Smooth muscle cell (in vitro differentiated cells): ENCODE measurements at regions not wholly inside any gene's neighbourhood (a gene's known extent, or its start where the extent isn't known, plus 50 kb on each side); places are given as distances from the start of the nearest gene placed in this dataset.

ENCODE experiments used
- DNase-seq: peaks from one replicate; lab custom pipeline; 2025; ENCODE audit not compliant: unreplicated experiment; lab: John Stamatoyannopoulos, UW
- H2AFZ ChIP-seq: fragments of 200-600 bp; sonication (generic); 2 replicates; pipeline ENCODE4 v1.6.0; 2016; ENCODE audit warnings: antibody characterized with exemption, low read depth, mild to moderate bottlenecking
- H3F3A ChIP-seq: fragments of 200-600 bp; sonication (generic); 2 replicates; pipeline ENCODE4 v1.6.0; 2017; ENCODE audit warnings: antibody characterized with exemption, low read depth
- H3K27ac ChIP-seq: fragments of 200-600 bp; sonication (generic); 2 replicates; pipeline ENCODE4 v1.5.1; 2016; ENCODE audit warnings: low read depth, mild to moderate bottlenecking
- H3K27me3 ChIP-seq: fragments of 200-600 bp; sonication (generic); 2 replicates; pipeline ENCODE4 v1.6.1; 2016; ENCODE audit warnings: low read depth, mild to moderate bottlenecking
- H3K36me3 ChIP-seq: fragments of 200-600 bp; sonication (generic); 2 replicates; pipeline ENCODE4 v1.5.1; 2016; ENCODE audit warnings: low read depth
- H3K4me1 ChIP-seq: fragments of 200-600 bp; sonication (generic); 2 replicates; pipeline ENCODE4 v1.5.1; 2016; ENCODE audit warnings: low read depth
- H3K4me2 ChIP-seq: fragments of 200-600 bp; sonication (generic); 2 replicates; pipeline ENCODE4 v1.6.0; 2016; ENCODE audit warnings: mild to moderate bottlenecking
- H3K4me3 ChIP-seq: fragments of 200-600 bp; sonication (generic); 2 replicates; pipeline ENCODE4 v1.5.1; 2016; ENCODE audit warnings: mild to moderate bottlenecking
- H3K79me2 ChIP-seq: fragments of 200-600 bp; sonication (generic); 2 replicates; pipeline ENCODE4 v1.6.0; 2016; ENCODE audit warnings: low read depth, mild to moderate bottlenecking
- H3K9ac ChIP-seq: fragments of 200-600 bp; sonication (generic); 2 replicates; pipeline ENCODE4 v1.6.0; 2016; ENCODE audit warnings: low read depth
- H3K9me3 ChIP-seq: fragments of 200-600 bp; sonication (generic); replicated peaks from 2 replicates; pipeline ENCODE4 v1.5.1; 2016; ENCODE audit warnings: low read depth
- H4K20me1 ChIP-seq: fragments of 200-600 bp; sonication (generic); 2 replicates; pipeline ENCODE4 v1.6.0; 2016; ENCODE audit warnings: low read depth
- WGBS: methylation state at CpG from one replicate; pipeline ENCODE4 v1.1.7; 2016; ENCODE audit warnings: low lambda C conversion rate; 5-methylcytosine and 5-hydroxymethylcytosine counted together
- TF ChIP-seq, protein P1 (sequence below): fragments of 200-600 bp; sonication (generic); IDR thresholded peaks from 2 replicates; pipeline ENCODE4 v1.5.1; 2017; ENCODE audit warnings: borderline replicate concordance, mild to moderate bottlenecking, antibody characterized with exemption; ENCODE audit not compliant: insufficient read depth, poor library complexity, severe bottlenecking

DNA sequence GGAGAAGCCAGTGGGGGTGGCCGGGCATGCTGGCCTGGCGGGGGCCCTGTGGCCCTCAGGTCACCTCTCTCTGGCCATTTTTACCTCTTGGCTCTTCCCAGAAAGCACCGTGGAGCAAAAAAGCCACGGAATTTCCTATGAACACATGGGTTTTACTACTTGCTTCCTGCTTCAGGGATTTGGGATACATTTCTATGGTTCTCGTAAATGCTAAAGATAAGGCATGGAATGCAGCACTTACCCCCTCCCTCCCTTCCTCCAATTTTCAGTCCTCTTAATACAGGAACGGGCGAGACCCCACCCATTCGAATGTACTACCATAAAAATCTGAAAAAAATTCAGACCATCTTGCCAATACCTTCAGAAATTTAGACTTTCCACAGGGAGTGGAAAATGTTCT, 279.7 kb downstream of the ARHGAP12 start:
- Histone ChIP-seq H3K27me3 (no peaks in the 10 kb centered on the region), H4K20me1 (no peaks in the 10 kb centered on the region), H3K4me1 (peaks cover 11% of the 10 kb centered on the region), H3K4me2 (peak overlapping the region; percentile 79), H3K79me2 (no peaks in the 10 kb centered on the region), H2AFZ (no peak overlapping the region), H3K9me3 (no peaks in the 10 kb centered on the region), H3K9ac (no peak overlapping the region), H3K27ac (peak overlapping the region; percentile 83), H3K36me3 (no peaks in the 10 kb centered on the region), H3F3A (peaks cover 3% of the 10 kb centered on the region), H3K4me3 (no peak overlapping the region)
- 26% methylated on average over 8 of the region's 8 CpGs for WGBS
- DNase-seq, result no peak
- TF ChIP-seq, protein P1, sequence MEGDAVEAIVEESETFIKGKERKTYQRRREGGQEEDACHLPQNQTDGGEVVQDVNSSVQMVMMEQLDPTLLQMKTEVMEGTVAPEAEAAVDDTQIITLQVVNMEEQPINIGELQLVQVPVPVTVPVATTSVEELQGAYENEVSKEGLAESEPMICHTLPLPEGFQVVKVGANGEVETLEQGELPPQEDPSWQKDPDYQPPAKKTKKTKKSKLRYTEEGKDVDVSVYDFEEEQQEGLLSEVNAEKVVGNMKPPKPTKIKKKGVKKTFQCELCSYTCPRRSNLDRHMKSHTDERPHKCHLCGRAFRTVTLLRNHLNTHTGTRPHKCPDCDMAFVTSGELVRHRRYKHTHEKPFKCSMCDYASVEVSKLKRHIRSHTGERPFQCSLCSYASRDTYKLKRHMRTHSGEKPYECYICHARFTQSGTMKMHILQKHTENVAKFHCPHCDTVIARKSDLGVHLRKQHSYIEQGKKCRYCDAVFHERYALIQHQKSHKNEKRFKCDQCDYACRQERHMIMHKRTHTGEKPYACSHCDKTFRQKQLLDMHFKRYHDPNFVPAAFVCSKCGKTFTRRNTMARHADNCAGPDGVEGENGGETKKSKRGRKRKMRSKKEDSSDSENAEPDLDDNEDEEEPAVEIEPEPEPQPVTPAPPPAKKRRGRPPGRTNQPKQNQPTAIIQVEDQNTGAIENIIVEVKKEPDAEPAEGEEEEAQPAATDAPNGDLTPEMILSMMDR, result no peak

DNA sequence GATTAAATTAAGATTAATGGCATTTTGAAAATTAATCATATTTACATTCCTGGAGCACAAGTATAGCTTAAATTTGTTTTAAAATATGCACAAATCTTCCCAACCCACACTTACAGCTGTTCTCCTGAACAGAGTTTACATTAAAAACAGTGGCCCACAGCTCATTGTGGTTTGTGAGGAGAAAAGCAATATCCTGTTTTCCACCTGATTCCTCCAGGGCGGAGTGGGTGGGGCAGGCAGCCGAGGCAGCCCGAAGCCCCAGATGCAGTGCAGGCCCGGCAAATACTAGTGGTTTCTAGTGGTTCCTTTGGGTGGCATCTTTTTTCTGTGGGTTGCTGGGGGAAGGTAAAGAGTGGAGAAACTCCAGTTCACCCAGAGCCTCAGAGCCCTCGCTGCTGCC, 280.8 kb downstream of the ARHGAP12 start:
- Histone ChIP-seq H3K9me3 (no peaks in the 10 kb centered on the region), H3K4me1 (peaks cover 11% of the 10 kb centered on the region), H3K4me3 (no peak overlapping the region), H3K4me2 (no peak overlapping the region), H3K9ac (no peak overlapping the region), H3K36me3 (no peaks in the 10 kb centered on the region), H3K27ac (no peak overlapping the region), H3F3A (peaks cover 3% of the 10 kb centered on the region), H3K79me2 (no peaks in the 10 kb centered on the region), H2AFZ (no peak overlapping the region), H4K20me1 (no peaks in the 10 kb centered on the region), H3K27me3 (no peaks in the 10 kb centered on the region)
- 68% methylated on average over 5 of the region's 5 CpGs for WGBS
- TF ChIP-seq, protein P1, result no peak
- DNase-seq, result no peak

DNA sequence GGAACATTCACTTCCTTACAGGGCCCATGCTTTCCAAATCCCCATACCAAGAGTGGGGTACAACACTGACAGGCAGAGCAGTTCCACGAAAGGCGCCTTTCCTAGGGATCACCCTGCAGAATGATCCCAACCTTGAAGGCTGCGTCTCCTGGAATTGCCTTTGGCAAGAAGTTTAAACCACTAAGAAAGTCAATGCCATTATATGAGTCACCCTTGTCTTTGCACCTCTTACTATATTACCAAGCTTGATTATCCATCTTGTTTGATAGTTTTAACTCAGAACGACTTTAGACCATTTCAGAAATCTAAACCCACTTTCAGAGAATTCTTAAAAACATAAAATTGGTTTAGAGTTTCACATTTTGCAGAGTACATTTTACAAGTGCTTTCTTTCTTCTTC, 282.1 kb downstream of the ARHGAP12 start:
- Histone ChIP-seq H3K4me3 (no peak overlapping the region), H4K20me1 (no peaks in the 10 kb centered on the region), H3K9ac (no peak overlapping the region), H3K27me3 (no peaks in the 10 kb centered on the region), H3K79me2 (no peaks in the 10 kb centered on the region), H2AFZ (no peak overlapping the region), H3K4me2 (no peak overlapping the region), H3K4me1 (peaks cover 11% of the 10 kb centered on the region), H3K27ac (no peak overlapping the region), H3K36me3 (no peaks in the 10 kb centered on the region), H3F3A (peaks cover 3% of the 10 kb centered on the region), H3K9me3 (no peaks in the 10 kb centered on the region)
- DNase-seq, result no peak
- 87% methylated on average over 4 of the region's 4 CpGs for WGBS
- TF ChIP-seq, protein P1, result no peak

DNA sequence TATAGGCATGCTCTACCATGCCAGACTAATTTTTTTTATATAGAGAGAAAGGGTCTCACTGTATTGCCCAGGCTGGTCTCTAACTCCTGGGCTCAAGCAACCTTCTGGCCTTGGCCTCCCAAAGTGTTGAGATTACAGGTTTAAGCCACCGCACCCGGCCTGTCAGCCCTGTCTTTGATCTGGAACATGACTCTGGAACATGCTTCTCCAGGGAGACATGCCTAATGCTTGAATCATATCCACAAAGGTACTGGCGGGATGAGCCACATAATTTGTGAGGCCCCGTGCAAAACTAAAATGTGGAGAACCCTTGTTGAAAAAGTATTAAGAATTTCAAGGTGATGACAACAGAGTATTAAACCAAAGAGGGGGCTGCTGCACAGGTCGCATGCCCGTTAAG, 282.8 kb downstream of the ARHGAP12 start:
- no peaks in the 10 kb centered on the region for H3K36me3 ChIP-seq
- H3K27ac ChIP-seq, result peak overlapping the region; percentile 16
- peaks cover 11% of the 10 kb centered on the region for H3K4me1 ChIP-seq
- no peaks in the 10 kb centered on the region for H3K9me3 ChIP-seq
- no peak for DNase-seq
- WGBS, result 49% methylated on average over 6 of the region's 6 CpGs
- no peaks in the 10 kb centered on the region for H4K20me1 ChIP-seq
- H3K79me2 ChIP-seq, result no peaks in the 10 kb centered on the region
- H3K9ac ChIP-seq, result no peak overlapping the region
- H2AFZ ChIP-seq, result no peak overlapping the region
- TF ChIP-seq, protein P1, result no peak
- peaks cover 3% of the 10 kb centered on the region for H3F3A ChIP-seq
- no peaks in the 10 kb centered on the region for H3K27me3 ChIP-seq
- no peak overlapping the region for H3K4me3 ChIP-seq
- H3K4me2 ChIP-seq, result peak overlapping the region; percentile 19
